IMR-90 (cell line): ENCODE measurements at regions not wholly inside any gene's neighbourhood (a gene's known extent, or its start where the extent isn't known, plus 50 kb on each side); places are given as distances from the start of the nearest gene placed in this dataset.

Source experiments
- ATAC-seq: fragments of 200-7000 bp; cut with Tn5 transposase; 2 replicates; pipeline ENCODE4 v1.9.1; 2020; ENCODE audit warnings: low read depth, mild to moderate bottlenecking, moderate library complexity
- BruUV-seq: library from RNA; stranded (reverse); fragments of 400-500 nt; replicated peaks from 2 replicates; lab custom pipeline; 2021; lab: Mats Ljungman, UMichigan
- CTCF ChIA-PET: fragments of 300-600 bp; formaldehyde crosslinking; extraction: SDS; loops from one replicate; lab custom pipeline; 2021; ENCODE audit warnings: antibody characterized with exemption; lab: Yijun Ruan, JAX
- POLR2A ChIA-PET: fragments of 300-600 bp; sonication (Branson Sonifier 250); formaldehyde crosslinking; loops from one replicate; lab custom pipeline; 2022; ENCODE audit warnings: antibody characterized with exemption; ENCODE audit not compliant: unreplicated experiment; lab: Charles Lee
- DNase-seq: peaks from one replicate; pipeline ENCODE4 v3.0.0; 2013
- H2AFZ ChIP-seq: replicated peaks from 2 replicates; pipeline ENCODE3; 2013; ENCODE audit warnings: low read length, mild to moderate bottlenecking; ENCODE audit not compliant: poor library complexity
- H2AK5ac ChIP-seq: 2 replicates; pipeline ENCODE4 v1.6.1; 2013; ENCODE audit warnings: low read depth, low read length, inconsistent platforms
- H2AK9ac ChIP-seq: replicated peaks from 2 replicates; pipeline ENCODE3; 2013; ENCODE audit warnings: mild to moderate bottlenecking, low read depth, low read length, moderate library complexity; ENCODE audit not compliant: poor library complexity
- H2BK120ac ChIP-seq: 2 replicates; pipeline ENCODE4 v1.6.1; 2013; ENCODE audit warnings: low read depth, low read length, inconsistent platforms
- H2BK15ac ChIP-seq: 3 replicates; pipeline ENCODE4 v1.6.1; 2013; ENCODE audit warnings: low read depth, low read length, inconsistent platforms
- H2BK20ac ChIP-seq: 2 replicates; pipeline ENCODE4 v1.6.1; 2013; ENCODE audit warnings: low read depth, mild to moderate bottlenecking, inconsistent platforms, low read length, moderate library complexity
- H2BK5ac ChIP-seq: 2 replicates; pipeline ENCODE4 v1.6.1; 2013; ENCODE audit warnings: mild to moderate bottlenecking, low read depth, low read length, inconsistent platforms; ENCODE audit not compliant: poor library complexity, severe bottlenecking
- H3K14ac ChIP-seq: replicated peaks from 2 replicates; pipeline ENCODE4 v1.6.1; 2013; ENCODE audit warnings: low read depth, low read length, inconsistent platforms
- H3K18ac ChIP-seq: 2 replicates; pipeline ENCODE4 v1.6.1; 2013; ENCODE audit warnings: low read depth, low read length, control low read depth
- H3K23ac ChIP-seq: 2 replicates; pipeline ENCODE4 v1.6.1; 2013; ENCODE audit warnings: low read depth, low read length, inconsistent platforms
- H3K27ac ChIP-seq: 2 replicates; pipeline ENCODE4 v1.5.1; 2013; ENCODE audit warnings: mild to moderate bottlenecking, control low read depth, low read length; ENCODE audit not compliant: insufficient read depth
- H3K27me3 ChIP-seq: 2 replicates; pipeline ENCODE4 v1.6.1; 2013; ENCODE audit warnings: low read length; ENCODE audit not compliant: control insufficient read depth, insufficient read depth
- H3K36me3 ChIP-seq: 2 replicates; pipeline ENCODE4 v1.6.1; 2013; ENCODE audit warnings: low read length, mixed read lengths; ENCODE audit not compliant: control insufficient read depth, insufficient read depth
- H3K4ac ChIP-seq: 2 replicates; pipeline ENCODE4 v1.6.1; 2013; ENCODE audit warnings: low read depth, low read length, inconsistent platforms
- H3K4me1 ChIP-seq: 2 replicates; pipeline ENCODE4 v1.6.1; 2013; ENCODE audit warnings: low read length, mixed read lengths; ENCODE audit not compliant: control insufficient read depth, insufficient read depth
- H3K4me2 ChIP-seq: 2 replicates; pipeline ENCODE4 v1.6.1; 2013; ENCODE audit warnings: low read depth, mild to moderate bottlenecking, control low read depth, low read length, moderate library complexity
- H3K4me3 ChIP-seq: 2 replicates; pipeline ENCODE4 v1.5.1; 2013; ENCODE audit warnings: low read depth, mild to moderate bottlenecking, control low read depth, low read length, moderate library complexity; ENCODE audit not compliant: insufficient read depth
- H3K56ac ChIP-seq: 2 replicates; pipeline ENCODE4 v1.6.1; 2013; ENCODE audit warnings: low read length, inconsistent platforms; ENCODE audit not compliant: insufficient read depth; ENCODE audit errors: extremely low read depth
- H3K79me1 ChIP-seq, 2 experiments: 2 replicates each; pipeline ENCODE4 v1.6.1; 2013; ENCODE audit warnings: low read length in 2 of 2, inconsistent platforms in 1 of 2, low read depth in 1 of 2
- H3K9ac ChIP-seq: 2 replicates; pipeline ENCODE4 v1.6.1; 2013; ENCODE audit warnings: low read depth, low read length, control low read depth
- H3K9me1 ChIP-seq: 2 replicates; pipeline ENCODE4 v1.6.1; 2013; ENCODE audit warnings: low read length, inconsistent platforms; ENCODE audit not compliant: insufficient read depth
- H3K9me3 ChIP-seq: 2 replicates; pipeline ENCODE4 v1.6.1; 2013; ENCODE audit warnings: low read length; ENCODE audit not compliant: control insufficient read depth, insufficient read depth
- H4K20me1 ChIP-seq: 2 replicates; pipeline ENCODE4 v1.6.1; 2013; ENCODE audit warnings: low read length, inconsistent platforms; ENCODE audit not compliant: insufficient read depth
- H4K5ac ChIP-seq: 2 replicates; pipeline ENCODE4 v1.6.1; 2013; ENCODE audit warnings: mild to moderate bottlenecking, low read depth, low read length, control low read depth
- H4K8ac ChIP-seq, 2 experiments: 2 replicates each; pipeline ENCODE4 v1.6.1; 2013; ENCODE audit warnings: low read depth in 2 of 2, low read length in 2 of 2, control low read depth in 1 of 2, inconsistent platforms in 1 of 2
- H4K91ac ChIP-seq: 2 replicates; pipeline ENCODE4 v1.6.1; 2013; ENCODE audit warnings: low read depth, low read length, inconsistent platforms; ENCODE audit not compliant: insufficient read depth
- BHLHE40 ChIP-seq: fragments of 150-350 bp; IDR thresholded peaks from 2 replicates; pipeline ENCODE4 v1.6.1; 2016; ENCODE audit warnings: mild to moderate bottlenecking, low read depth, low read length
- CEBPB ChIP-seq: IDR thresholded peaks from 2 replicates; pipeline ENCODE4 v1.6.1; 2012; ENCODE audit warnings: low read depth, low read length, improper control_type of control experiment
- CHD1 ChIP-seq: IDR thresholded peaks from 2 replicates; pipeline ENCODE4 v1.6.1; 2012; ENCODE audit warnings: low read depth, low read length, improper control_type of control experiment
- CTCF ChIP-seq: conservative IDR thresholded peaks from 2 replicates; pipeline ENCODE4 v1.5.1; 2012; ENCODE audit warnings: mild to moderate bottlenecking, low read depth, low read length, improper control_type of control experiment
- FOS ChIP-seq: fragments of 150-350 bp; IDR thresholded peaks from 2 replicates; pipeline ENCODE4 v1.6.1; 2016; ENCODE audit warnings: low read depth, low read length
- MAFK ChIP-seq: IDR thresholded peaks from 2 replicates; pipeline ENCODE4 v1.6.1; 2012; ENCODE audit warnings: low read depth, low read length, improper control_type of control experiment
- MAZ ChIP-seq: IDR thresholded peaks from 2 replicates; pipeline ENCODE4 v1.6.1; 2012; ENCODE audit warnings: low read depth, mild to moderate bottlenecking, low read length, improper control_type of control experiment, moderate library complexity, borderline replicate concordance
- MXI1 ChIP-seq: IDR thresholded peaks from 2 replicates; pipeline ENCODE4 v1.6.1; 2012; ENCODE audit warnings: low read depth, mild to moderate bottlenecking, low read length, moderate library complexity, borderline replicate concordance
- NFE2L2 ChIP-seq: fragments of 150-350 bp; IDR thresholded peaks from 2 replicates; pipeline ENCODE4 v1.6.1; 2016; ENCODE audit warnings: low read depth, mild to moderate bottlenecking, low read length
- POLR2A ChIP-seq: IDR thresholded peaks from 2 replicates; pipeline ENCODE4 v1.6.1; 2012; ENCODE audit warnings: mild to moderate bottlenecking, low read depth, low read length
- RAD21 ChIP-seq: IDR thresholded peaks from 2 replicates; pipeline ENCODE4 v1.6.1; 2012; ENCODE audit warnings: low read length, improper control_type of control experiment
- RCOR1 ChIP-seq: IDR thresholded peaks from 2 replicates; pipeline ENCODE4 v1.6.1; 2012; ENCODE audit warnings: mild to moderate bottlenecking, low read length, improper control_type of control experiment; ENCODE audit not compliant: insufficient replicate concordance
- RFX5 ChIP-seq: IDR thresholded peaks from 2 replicates; pipeline ENCODE4 v1.8.0; 2012; ENCODE audit warnings: low read depth, mild to moderate bottlenecking, low read length, moderate library complexity
- SMC3 ChIP-seq: fragments of 150-350 bp; IDR thresholded peaks from 2 replicates; pipeline ENCODE4 v1.6.1; 2016; ENCODE audit warnings: low read depth, mild to moderate bottlenecking, antibody characterized with exemption, low read length, moderate library complexity
- USF2 ChIP-seq: fragments of 150-350 bp; IDR thresholded peaks from 2 replicates; pipeline ENCODE4 v1.6.1; 2017; ENCODE audit warnings: mild to moderate bottlenecking, antibody characterized with exemption, low read length, low read depth
- WGBS, 2 experiments: methylation state at CpG; one replicate each; pipeline versions ENCODE4 v1.1.5 to v1.1.7; 2013; ENCODE audit warnings: missing lambda C conversion rate in 2 of 2; ENCODE audit not compliant: insufficient read length in 1 of 2; ENCODE audit errors: extremely low coverage in 2 of 2; 5-methylcytosine and 5-hydroxymethylcytosine counted together
- dilution Hi-C: fragments of 300-500 bp; cut with HindIII; formaldehyde crosslinking; loops from one replicate; pipeline ENCODE4 v1.14.3; 2018; ENCODE audit warnings: low sequenced_read_pairs; ENCODE audit not compliant: unreplicated experiment
- in situ Hi-C: fragments of 300-500 bp; cut with MboI; formaldehyde crosslinking; loops from 3 replicates; pipeline ENCODE4 v1.14.3; 2019; ENCODE audit warnings: low sequenced_read_pairs, inconsistent platforms, mixed read lengths
- intact Hi-C: fragments of 100-400 bp; cut with micrococcal nuclease; formaldehyde crosslinking; loops from 2 replicates; pipeline ENCODE4 v1.10.0; 2022
- TF ChIP-seq, protein P1 (sequence below): fragments of 150-350 bp; IDR thresholded peaks from 2 replicates; pipeline ENCODE4 v1.6.1; 2016; ENCODE audit warnings: low read depth, mild to moderate bottlenecking, low read length, moderate library complexity, borderline replicate concordance

DNA sequence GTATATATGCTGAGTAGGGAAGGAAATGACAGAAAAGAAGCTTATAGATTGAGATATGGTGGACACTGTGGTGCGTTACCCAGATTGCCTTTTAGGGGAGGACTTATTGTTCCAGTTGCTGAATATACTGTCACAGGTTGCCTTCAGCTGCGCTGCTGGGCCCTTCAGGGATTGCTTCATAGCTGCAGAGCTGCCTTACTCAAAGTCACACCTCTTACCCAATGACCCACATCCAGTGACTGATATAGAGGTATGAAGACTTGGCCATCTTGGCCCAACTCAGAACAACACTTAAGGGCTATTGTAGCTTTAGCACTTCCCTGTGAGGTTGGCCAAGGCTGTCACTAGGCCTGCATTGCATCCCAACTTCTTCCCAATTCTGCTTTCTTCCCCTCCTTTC lies 63.4 kb upstream of the TMEM164 start:
- ChIA-PET POLR2A (no interaction called here), CTCF (no interaction called here)
- Histone ChIP-seq H2BK20ac (no peak overlapping the region), H3K9me1 (no peaks in the 10 kb centered on the region), H3K4ac (no peak overlapping the region), H4K8ac (no peak overlapping the region), H3K4me3 (no peak overlapping the region), H4K91ac (no peak overlapping the region), H2BK15ac (no peak overlapping the region), H2AK9ac (no peak overlapping the region), H4K5ac (no peak overlapping the region), H3K4me1 (no peaks in the 10 kb centered on the region), H3K23ac (no peak overlapping the region), H3K27ac (no peak overlapping the region), H3K9ac (no peak overlapping the region), H4K20me1 (no peaks in the 10 kb centered on the region), H3K9me3 (no peaks in the 10 kb centered on the region), H3K79me1 (no peaks in the 10 kb centered on the region), H2BK120ac (no peak overlapping the region), H2AFZ (no peak overlapping the region), H3K56ac (no peak overlapping the region), H3K36me3 (no peaks in the 10 kb centered on the region), H2AK5ac (no peak overlapping the region), H3K18ac (no peak overlapping the region), H3K4me2 (no peak overlapping the region), H3K14ac (no peak overlapping the region), H2BK5ac (no peak overlapping the region), H3K27me3 (peaks cover 20% of the 10 kb centered on the region)
- WGBS, 2 experiments: no CpG with 5 or more reads among the region's 2 CpGs
- intact Hi-C loops: no loop called here
- in situ Hi-C loops: no loop called here
- DNase-seq (no peak), ATAC-seq (no peak)
- BruUV-seq: no TSS peak
- dilution Hi-C loops: no loop called here
- TF ChIP-seq RFX5 (no peak), RCOR1 (no peak), POLR2A (no peak), USF2 (no peak), BHLHE40 (no peak), NFE2L2 (no peak), CEBPB (no peak), SMC3 (no peak), MAFK (no peak), CHD1 (no peak), MXI1 (no peak), MAZ (no peak), FOS (no peak), CTCF (no peak), RAD21 (no peak)
- TF ChIP-seq, protein P1, sequence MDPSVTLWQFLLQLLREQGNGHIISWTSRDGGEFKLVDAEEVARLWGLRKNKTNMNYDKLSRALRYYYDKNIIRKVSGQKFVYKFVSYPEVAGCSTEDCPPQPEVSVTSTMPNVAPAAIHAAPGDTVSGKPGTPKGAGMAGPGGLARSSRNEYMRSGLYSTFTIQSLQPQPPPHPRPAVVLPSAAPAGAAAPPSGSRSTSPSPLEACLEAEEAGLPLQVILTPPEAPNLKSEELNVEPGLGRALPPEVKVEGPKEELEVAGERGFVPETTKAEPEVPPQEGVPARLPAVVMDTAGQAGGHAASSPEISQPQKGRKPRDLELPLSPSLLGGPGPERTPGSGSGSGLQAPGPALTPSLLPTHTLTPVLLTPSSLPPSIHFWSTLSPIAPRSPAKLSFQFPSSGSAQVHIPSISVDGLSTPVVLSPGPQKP: no peak
